Fibroblast of pulmonary artery (primary cell): ENCODE measurements at regions not wholly inside any gene's neighbourhood (a gene's known extent, or its start where the extent isn't known, plus 50 kb on each side); places are given as distances from the start of the nearest gene placed in this dataset.

Experiments
- DNase-seq: peaks from one replicate; pipeline ENCODE4 v3.0.0-alpha.2; 2010; ENCODE audit warnings: low read depth
- H3K4me3 ChIP-seq: replicated peaks from 2 replicates; pipeline ENCODE4 v1.5.1; 2011; ENCODE audit warnings: low read depth, mild to moderate bottlenecking, control low read depth, low read length, moderate library complexity
- TF ChIP-seq, protein P1 (sequence below): IDR thresholded peaks from 2 replicates; pipeline ENCODE4 v1.5.1; 2011; ENCODE audit warnings: mild to moderate bottlenecking, control low read depth, low read length, inconsistent platforms; ENCODE audit errors: missing control alignments

- DNase-seq = no peak
- no peak overlapping the region for H3K4me3 ChIP-seq
- TF ChIP-seq, protein P1, sequence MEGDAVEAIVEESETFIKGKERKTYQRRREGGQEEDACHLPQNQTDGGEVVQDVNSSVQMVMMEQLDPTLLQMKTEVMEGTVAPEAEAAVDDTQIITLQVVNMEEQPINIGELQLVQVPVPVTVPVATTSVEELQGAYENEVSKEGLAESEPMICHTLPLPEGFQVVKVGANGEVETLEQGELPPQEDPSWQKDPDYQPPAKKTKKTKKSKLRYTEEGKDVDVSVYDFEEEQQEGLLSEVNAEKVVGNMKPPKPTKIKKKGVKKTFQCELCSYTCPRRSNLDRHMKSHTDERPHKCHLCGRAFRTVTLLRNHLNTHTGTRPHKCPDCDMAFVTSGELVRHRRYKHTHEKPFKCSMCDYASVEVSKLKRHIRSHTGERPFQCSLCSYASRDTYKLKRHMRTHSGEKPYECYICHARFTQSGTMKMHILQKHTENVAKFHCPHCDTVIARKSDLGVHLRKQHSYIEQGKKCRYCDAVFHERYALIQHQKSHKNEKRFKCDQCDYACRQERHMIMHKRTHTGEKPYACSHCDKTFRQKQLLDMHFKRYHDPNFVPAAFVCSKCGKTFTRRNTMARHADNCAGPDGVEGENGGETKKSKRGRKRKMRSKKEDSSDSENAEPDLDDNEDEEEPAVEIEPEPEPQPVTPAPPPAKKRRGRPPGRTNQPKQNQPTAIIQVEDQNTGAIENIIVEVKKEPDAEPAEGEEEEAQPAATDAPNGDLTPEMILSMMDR = no peak
Measured at GRCh38 chr7:126368-126767, 66.0 kb upstream of the FAM20C start.

DNA sequence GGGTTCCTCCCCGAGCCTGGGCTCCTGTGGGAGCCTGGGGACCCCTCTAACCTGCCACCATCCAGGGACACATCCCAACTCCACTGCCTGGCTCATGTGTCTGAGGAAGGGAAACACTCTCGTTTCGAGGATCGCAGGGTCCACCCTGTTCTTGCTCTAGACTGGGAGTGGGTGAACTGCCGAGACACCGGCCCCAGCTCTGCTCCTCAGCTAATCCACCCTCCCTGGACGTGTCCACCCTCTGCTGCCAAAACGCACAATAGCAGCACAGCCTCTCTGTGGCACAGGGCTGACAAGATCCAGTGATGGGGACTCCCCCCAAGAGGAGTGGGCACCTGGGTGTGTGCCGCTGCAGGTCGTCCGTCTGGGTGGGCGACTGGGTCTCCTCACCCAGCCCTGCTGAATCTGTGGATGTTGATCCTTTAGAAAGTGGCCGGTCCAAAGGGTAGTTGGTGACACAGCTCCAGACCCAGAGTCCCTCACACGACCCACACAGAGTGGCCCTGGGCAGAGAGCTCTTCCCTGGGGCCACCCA, 65.2 kb upstream of the FAM20C start:
- H3K4me3 ChIP-seq = no peak overlapping the region
- DNase-seq = no peak
- TF ChIP-seq, protein P1 = no peak

DNA sequence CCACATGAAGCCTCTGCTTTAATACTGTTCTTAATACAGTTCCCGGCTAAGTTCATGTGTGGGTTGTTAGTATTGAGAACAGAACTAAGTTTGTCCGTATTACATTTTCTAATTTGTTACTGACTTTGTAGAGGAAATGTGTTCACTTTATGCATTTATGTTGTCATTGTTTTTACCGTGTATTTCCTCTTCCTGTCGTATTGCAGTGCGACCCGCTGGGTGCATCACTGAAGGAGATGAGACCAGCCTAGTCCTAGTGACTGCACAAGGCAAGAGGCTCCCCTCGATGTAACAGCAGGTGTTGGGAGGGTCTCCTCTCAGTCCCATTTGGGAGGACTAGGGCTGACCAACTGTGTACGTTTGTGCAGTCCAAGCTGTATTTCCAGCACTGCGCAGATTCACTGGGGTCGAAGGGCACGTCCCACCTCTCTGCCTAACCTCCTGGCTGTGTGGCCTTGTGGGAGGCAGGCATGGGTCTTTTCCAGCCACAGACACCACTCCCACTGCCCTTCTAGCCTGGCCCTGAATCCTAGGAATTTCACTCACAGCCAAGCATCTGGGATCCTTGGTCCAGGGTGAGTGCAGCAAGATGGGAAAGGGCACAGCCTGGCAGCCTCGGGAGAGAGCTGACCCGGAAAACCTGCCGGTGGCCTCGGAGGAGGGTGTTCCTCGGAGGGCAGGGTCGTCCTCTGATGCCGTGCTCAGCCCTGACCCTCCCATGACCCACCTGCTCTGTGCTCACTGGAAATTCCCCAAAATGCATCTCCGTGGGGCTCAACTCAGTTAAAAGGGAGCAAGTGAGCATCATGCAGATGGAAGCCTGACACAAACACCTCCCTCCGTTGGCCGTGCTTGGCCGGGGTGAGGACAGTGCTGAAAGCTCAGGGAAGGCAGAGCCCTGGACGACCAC, 63.9 kb upstream of the FAM20C start:
- no peak overlapping the region for H3K4me3 ChIP-seq
- DNase-seq = no peak
- TF ChIP-seq, protein P1 = no peak

DNA sequence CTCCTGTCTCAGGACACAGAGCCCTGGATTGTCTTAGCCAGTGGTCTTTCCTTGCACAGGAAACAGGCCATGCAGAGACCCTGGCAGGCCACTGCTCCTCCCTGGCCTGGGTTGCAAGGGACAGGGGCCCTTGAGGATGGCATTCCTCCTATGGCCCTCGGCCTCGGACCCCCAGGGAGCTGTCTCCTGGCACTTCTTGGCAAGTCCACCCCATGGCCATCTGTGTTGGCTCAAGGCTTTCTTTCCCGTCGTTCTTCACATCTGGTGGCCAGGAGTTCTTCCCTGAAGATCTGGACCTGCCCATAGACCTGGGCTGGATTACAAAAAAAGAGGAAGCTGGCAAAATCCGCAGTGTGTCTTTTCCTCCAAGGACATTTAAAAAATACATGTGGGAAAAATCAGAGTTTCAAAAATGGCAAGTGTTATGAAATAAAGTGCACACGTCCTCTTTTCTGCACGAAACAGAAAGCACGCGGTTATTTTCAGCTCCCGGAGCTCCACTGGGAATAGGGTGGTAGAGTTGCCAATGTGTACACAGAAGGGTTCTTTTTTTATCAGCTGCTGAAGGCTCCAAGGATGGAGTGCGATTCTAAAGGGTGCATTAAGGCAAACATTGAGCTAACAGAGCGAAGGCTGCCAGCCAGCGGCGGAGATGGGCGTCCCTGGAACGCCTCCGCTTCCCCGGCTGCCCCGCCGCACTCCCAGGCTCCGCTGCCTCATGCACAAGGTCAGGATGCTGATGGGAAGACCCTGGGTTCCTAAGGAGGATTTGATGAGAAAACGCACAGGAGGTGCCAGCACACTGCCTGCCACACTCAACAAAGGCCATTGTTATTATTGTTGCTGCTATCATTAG, 62.8 kb upstream of the FAM20C start:
- DNase-seq = peak; percentile 73
- TF ChIP-seq, protein P1 = no peak

DNA sequence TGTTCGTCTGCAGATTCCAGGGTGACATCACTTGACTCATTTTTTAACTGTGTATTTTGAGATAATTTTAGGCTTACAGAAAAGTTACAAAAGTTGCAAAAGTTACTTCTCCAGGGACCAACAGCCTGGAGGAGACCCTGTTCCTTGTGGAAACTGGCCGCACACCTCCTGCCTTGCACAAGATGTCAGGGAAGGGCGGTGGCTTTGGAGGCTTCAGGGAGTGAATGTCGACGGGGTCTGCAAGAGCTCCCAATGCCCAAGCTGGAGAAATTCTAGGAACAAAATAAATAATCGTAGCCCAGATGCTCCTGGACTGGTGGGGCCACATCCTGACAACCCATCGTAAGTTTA, 62.2 kb upstream of the FAM20C start:
- H3K4me3 ChIP-seq = no peak overlapping the region
- no peak for DNase-seq
- TF ChIP-seq, protein P1 = no peak

More for the DNA sequence above, 62.8 kb upstream of the FAM20C start:
- H3K4me3 ChIP-seq = peak overlapping the region; percentile 32

GRCh38 chr7:130875-131780, 61.2 kb upstream of the FAM20C start:
- H3K4me3 ChIP-seq = no peak overlapping the region
- TF ChIP-seq, protein P1 = no peak
- no peak for DNase-seq
